ENCODE measurements at regions not wholly inside any gene's neighbourhood (a gene's known extent, or its start where the extent isn't known, plus 50 kb on each side); places are given as distances from the start of the nearest gene placed in this dataset.
A peak's percentile ranks its signal among the peaks of the same experiment; 100 is the strongest.

DNA sequence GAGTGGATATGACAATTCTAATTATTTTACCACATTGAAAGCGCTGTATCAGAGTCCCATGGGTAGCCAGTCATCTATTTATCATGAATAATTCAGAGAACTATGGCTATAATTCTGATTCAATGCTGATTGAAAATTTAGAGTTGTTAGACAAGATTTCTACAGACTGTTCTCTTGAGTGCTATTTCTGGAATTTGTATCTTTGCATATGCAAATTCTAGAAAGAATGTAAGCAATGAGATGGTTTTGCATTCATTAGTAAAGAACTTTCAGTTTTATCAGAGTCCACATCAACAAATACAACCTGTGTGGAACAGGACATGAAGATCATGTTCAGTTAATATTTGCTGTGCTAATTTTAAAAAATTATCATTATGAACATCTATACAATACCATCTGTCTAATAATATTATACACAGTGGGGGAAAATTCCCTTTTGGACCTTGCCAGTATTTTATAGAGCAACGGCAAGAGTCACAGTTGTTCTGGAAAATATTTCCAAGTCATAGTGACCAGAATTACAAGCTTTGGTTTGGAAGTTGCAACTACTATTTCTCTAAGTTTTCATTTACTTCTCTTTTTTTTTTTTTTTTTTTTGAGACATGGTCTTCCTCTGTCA is 372.7 kb upstream of the PTGER4 start:
- no peak overlapping the region for H3K27ac ChIP-seq
- ChIA-PET CTCF (interaction anchor here (0.6 to 0.7 kb wide), 2 partner anchors 34 to 38 kb away, joined by 3 read pairs; no protein-coding TSS in a partner anchor), POLR2A (ENCODE audit: low non-redundant PET) (no interaction called here)
- TF ChIP-seq, protein P1, sequence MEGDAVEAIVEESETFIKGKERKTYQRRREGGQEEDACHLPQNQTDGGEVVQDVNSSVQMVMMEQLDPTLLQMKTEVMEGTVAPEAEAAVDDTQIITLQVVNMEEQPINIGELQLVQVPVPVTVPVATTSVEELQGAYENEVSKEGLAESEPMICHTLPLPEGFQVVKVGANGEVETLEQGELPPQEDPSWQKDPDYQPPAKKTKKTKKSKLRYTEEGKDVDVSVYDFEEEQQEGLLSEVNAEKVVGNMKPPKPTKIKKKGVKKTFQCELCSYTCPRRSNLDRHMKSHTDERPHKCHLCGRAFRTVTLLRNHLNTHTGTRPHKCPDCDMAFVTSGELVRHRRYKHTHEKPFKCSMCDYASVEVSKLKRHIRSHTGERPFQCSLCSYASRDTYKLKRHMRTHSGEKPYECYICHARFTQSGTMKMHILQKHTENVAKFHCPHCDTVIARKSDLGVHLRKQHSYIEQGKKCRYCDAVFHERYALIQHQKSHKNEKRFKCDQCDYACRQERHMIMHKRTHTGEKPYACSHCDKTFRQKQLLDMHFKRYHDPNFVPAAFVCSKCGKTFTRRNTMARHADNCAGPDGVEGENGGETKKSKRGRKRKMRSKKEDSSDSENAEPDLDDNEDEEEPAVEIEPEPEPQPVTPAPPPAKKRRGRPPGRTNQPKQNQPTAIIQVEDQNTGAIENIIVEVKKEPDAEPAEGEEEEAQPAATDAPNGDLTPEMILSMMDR (conservative IDR thresholded peaks at IDR 0.05; ENCODE audit: low read depth) = no peak
- no peak for DNase-seq (ENCODE audit: low spot score)

DNA sequence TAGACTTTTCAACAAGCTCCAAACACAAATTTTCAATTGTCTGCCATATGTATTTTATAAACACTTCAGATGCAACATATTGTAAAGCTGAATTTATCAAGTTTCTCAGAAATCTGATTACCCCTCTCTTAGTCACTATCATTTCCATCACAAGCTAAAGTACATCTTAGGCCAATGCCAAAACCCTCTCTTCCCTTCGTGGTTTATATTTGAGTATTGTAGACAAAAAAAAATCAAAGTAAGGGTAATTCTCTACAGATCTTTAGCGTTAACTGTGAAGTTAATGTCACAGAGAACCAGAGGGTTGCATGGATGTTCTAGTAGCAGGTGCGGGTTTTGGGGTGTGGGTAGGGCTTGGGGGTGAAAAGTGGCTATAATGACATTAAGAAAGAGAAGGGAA is 387.7 kb upstream of the PTGER4 start:
- CTCF ChIA-PET = interaction anchor here (0.7 kb wide), 1 partner anchor 12 kb away, joined by 3 read pairs; no protein-coding TSS in a partner anchor
- H3K27ac ChIP-seq = no peak overlapping the region
- TF ChIP-seq, protein P1 (conservative IDR thresholded peaks at IDR 0.05; ENCODE audit: low read depth) = no peak
- POLR2A ChIA-PET (ENCODE audit: low non-redundant PET) = no interaction called here
- DNase-seq (ENCODE audit: low spot score) = no peak

DNA sequence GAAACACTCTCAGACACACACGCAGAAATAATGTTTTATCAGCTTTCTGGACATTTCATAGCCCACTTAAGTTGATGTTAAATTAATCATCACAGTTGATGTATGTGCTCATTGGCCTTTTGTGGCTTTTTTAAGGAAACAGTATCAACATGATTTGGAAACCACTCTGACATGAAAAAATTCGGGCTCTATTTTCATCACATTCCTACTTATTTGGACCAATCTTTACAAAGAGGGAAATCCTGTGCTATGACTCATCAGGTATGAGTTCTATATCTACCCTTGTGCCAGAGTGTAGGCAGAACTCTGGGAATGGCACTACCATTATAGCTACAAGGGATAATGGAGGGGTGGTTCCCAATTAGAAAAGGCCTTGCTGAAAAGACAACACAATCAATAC is 388.4 kb upstream of the PTGER4 start:
- no peak overlapping the region for H3K27ac ChIP-seq
- DNase-seq (ENCODE audit: low spot score) = peak; percentile 8
- CTCF ChIA-PET = interaction anchor here (0.7 kb wide), 1 partner anchor 12 kb away, joined by 3 read pairs; no protein-coding TSS in a partner anchor
- TF ChIP-seq, protein P1 (conservative IDR thresholded peaks at IDR 0.05; ENCODE audit: low read depth) = no peak
- POLR2A ChIA-PET (ENCODE audit: low non-redundant PET) = no interaction called here

DNA sequence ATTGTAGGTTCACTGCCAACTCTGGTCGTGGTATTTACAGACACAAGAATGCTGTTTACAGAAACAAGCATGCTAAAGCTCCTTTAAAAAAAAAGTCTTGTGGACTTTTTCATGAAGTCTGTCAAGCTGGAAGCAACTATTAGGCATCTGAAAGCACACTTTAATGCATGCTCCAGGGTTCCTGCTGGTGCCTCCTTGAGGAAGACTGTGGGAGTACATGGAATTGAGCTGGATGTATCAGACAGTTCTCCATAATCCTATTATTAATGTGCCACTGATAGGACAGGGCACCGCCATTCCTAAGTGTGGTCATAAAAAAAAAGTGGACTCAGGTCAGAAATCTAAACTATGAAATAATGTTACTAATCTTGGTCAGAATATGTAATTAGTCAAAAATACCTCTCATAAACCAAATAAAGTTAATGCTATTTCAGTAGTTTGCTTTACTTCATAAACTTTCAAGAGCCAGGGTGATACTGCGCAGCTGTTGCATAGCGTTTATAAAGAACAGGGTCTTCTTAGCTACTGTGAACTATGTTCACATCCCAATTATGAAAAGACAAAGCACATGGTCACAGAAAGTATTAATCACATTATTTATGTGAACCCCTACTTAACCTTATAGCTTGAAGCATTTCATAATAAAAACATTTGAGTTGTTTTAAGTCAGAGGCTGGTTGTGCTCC is 390.8 kb upstream of the PTGER4 start:
- TF ChIP-seq, protein P1 (conservative IDR thresholded peaks at IDR 0.05; ENCODE audit: low read depth) = no peak
- no peak for DNase-seq (ENCODE audit: low spot score)
- H3K27ac ChIP-seq = no peak overlapping the region
- CTCF ChIA-PET = no interaction called here
- POLR2A ChIA-PET (ENCODE audit: low non-redundant PET) = no interaction called here

DNA sequence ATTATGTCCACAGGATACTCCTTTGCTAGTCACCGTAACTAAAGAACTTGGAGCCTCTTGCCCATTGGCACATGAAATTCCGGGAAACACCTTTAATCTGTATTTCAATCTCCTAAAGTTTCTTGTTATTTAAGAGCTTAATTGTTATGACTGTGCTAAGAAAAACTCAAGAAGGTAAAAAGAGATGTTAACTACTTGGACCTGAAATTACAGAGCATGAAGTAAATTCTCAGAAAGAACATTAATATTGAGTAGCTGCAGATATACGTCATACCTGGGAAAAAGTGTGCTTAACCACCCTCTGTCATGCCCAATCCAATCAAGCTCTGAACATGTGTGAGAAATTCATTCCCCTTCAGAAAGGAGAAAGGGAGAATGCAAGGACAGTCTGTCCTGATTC is 394.9 kb upstream of the PTGER4 start:
- no peak overlapping the region for H3K27ac ChIP-seq
- TF ChIP-seq, protein P1 (conservative IDR thresholded peaks at IDR 0.05; ENCODE audit: low read depth) = no peak
- ChIA-PET CTCF (interaction anchor here (0.6 kb wide), 1 partner anchor 508 kb away, joined by 4 read pairs; no protein-coding TSS in a partner anchor), POLR2A (ENCODE audit: low non-redundant PET) (no interaction called here)
- no peak for DNase-seq (ENCODE audit: low spot score)

DNA sequence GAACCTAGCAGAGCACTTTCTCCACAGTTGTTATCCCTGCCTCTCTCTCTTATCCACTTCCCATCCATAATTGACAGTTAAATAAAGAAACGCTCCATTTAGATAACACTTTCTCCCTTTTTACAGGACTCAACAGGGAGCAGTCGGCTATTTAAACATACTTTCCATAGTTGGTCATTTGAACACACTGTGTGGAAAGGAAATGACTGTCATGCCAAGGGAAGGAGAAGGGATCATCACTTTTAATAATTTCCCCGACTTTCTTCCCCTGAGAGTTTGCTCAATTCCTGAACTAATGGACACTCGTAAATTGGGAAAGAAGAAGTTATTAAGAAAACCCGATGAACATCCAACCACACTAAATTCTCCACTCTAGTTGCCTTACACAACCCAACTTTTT is 400.8 kb upstream of the PTGER4 start:
- no peak for DNase-seq (ENCODE audit: low spot score)
- TF ChIP-seq, protein P1 (conservative IDR thresholded peaks at IDR 0.05; ENCODE audit: low read depth) = no peak
- no peak overlapping the region for H3K27ac ChIP-seq
- CTCF ChIA-PET = no interaction called here
- POLR2A ChIA-PET (ENCODE audit: low non-redundant PET) = no interaction called here
